SHP77 treated with DMSO at 0.1 percent for 48 hours (cell line): ENCODE measurements at regions not wholly inside any gene's neighbourhood (a gene's known extent, or its start where the extent isn't known, plus 50 kb on each side); places are given as distances from the start of the nearest gene placed in this dataset.

Experiments
- DNase-seq: peaks from one replicate; lab custom pipeline; 2025; lab: John Stamatoyannopoulos, UW

DNA sequence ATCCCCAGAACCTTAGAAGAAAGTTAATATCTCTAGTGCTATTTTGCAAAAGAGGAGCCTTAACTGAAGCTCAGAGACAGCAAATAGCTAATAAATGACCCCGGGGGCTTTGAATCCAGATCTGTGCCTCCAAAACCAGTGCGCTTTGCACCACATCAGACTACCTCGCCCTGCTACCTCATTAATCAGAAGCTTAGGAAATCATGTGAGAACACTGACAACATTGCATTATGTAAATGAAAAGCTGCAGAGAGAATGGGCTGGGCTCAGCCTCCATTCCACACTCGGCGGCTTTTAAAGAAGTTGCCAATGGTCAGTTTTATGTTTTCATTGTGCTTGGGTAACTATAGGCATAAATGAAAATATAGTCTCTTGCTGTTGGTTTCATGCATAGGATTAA, 54.0 kb upstream of the STMND1 start:
- no peak for DNase-seq

DNA sequence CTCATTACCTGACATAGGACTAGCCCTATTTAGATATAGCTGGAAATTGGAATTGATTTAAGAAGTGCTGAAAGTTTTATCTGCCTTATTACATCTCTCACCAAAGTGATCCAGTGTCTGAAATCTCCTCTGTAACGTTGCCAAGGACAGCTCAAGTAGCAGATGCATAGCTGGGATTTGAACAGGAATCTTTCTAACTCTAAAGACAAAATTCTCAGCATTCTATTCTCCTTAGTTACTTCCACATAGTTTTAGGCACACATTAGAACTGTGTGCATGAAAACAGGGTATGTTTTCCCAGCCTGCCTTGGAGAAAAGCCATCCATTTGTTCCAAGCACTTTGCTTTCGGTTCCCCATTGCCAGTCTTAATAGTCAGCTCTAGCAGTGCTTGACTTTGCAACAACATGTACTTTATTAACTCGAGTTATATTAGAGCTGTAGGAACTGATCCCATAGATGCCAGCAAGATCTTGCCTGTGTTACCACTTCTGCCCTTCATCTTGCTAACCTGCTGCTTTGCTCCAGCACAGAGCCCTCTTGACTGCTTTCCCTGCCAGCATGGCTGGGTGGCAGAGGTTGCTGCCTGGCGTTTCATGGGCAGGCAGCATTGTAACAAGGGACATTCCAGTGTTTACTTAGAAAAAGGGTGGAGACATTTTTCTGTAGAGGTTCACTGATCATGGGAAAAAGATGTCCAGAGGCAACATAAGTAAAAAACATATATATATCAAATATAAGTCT, 56.1 kb upstream of the STMND1 start:
- DNase-seq = no peak

DNA sequence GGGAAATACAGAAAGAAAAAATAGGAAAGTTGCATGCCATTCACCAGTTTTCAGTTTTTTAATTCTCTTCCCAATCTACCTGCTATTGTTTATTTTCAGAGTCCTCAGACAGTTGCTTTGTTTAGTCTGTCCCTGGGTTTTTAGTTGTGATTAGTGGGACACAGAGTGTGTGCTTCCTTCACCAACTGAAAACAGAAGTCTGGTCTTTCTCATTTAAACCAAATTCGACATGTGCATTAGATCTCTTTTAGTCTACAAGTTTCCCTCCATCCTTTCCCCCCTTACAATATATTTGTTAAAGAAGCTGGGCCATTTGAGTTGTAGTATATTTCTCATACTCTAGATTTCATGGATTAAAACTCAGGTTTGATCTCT, 58.7 kb upstream of the STMND1 start:
- no peak for DNase-seq

DNA sequence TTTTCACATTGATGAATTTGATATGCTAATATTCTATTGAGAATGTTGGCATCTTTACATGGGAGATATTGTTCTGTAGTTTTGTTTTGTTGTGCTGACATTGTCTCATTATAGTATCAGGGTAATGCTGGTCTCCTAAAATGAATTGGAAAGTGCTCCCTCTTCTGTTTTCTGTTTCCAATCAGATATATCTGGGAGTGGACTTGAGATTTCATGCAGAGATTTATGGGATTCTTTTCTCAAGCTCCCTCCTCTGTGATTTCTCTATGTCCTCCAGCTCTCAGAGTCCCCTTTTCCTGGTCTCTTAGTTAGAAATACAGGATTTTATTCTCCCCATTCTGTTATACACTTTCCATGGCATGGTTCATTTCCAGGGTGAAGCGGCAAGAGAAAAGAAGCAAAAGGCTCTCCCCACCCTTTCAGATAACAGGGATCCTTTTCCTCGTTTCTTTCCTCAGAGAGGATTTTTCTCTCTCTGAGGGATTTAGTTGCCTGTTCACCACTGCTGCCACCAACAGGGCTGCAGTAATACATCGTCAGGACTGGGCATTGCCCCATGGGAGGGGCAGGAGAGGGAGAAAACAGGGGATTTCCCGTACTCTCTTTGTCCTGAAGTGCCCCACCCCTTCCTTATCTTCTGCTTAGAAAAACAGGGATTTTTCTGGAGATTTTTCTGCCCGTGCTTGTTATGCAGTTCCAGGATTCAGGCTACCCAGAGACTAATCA, 59.3 kb upstream of the STMND1 start:
- DNase-seq = no peak

DNA sequence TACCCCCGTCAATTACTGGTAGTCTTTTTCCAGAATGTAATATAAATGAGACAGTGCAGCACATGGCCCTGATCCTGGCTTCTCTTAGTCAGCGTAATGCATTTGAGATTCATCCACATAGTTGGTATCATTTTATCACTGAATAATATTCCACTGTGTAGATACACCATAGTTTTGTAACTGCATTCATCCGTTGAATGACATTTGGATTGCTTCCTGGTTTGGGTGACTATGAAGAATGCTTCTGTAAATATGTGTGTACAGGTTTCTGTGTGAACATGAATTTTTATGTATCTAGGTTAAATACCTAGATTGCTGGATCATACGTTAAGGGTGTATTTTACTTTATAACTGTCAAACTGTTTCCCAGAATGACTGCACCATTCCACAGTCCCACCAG, 62.6 kb upstream of the STMND1 start:
- no peak for DNase-seq

DNA sequence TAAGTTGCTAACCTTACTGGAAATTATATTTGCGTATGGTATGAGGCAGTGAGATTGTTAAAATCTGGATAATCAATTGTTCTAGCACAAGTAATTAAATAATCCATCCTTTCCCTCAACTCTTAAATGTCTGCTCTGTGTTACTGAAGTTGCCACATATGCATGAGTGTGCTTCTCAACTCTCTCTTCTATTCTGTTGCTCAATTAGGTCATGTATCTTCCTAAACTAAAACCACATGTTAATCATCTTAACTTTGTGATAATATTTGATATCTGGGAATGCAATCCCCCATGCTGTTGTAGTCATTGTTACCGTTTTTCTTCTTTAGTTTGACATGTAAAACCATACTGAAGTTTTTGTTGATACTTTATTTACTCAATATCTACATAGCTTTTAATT, 63.5 kb upstream of the STMND1 start:
- no peak for DNase-seq

DNA sequence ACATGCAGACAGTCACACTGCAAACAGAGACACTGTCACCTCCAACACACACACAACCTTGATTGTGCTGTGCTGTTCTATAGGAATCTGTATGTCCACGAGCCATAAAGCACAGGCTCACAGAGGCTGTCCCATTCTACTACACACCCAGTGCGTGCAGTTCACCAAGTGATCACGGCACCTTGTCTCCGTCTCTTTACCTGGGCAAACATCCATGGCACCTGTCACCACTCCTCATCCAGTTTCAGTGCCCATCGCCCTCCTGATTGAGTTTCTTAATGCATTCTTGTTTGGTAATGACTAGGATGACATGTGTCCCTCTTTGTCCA, 65.8 kb upstream of the STMND1 start:
- no peak for DNase-seq

DNA sequence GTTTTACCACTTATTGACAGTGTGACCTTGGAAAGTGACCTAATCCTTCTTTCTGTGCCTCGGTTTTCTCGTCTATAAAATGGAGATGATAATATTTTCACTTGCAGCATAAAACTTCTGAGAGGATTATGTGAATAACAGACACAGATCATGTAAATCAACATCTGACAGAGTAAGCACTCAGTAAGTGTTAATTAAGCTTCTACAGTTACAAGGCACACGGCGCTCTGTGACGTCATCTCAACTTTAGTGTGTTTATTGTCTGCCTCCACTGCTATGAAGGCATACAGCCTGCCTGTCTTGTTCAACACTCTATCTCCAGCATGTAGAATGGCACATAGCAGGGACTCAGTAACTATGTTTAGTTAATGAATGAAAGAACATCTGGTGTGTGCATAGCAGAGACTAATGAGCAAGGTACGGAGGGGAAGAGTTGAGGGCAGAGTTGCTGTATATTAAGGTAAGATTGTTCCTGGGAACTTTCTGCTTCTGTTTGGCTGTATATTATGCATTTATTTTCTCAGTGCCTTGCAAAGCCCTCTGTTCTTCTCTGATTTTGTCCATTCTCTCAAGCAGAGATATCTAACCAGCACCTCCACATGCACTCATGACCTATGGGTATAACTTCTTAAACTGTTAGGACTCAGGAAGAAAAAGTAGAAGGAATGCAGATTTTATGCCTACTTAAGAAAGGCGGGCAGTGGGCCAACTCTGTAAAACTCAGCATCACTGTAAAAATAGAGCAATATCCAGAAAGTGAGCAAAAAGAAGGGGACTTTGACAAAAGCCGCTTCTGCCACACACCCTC, 66.4 kb upstream of the STMND1 start:
- peak; percentile 3 for DNase-seq

DNA sequence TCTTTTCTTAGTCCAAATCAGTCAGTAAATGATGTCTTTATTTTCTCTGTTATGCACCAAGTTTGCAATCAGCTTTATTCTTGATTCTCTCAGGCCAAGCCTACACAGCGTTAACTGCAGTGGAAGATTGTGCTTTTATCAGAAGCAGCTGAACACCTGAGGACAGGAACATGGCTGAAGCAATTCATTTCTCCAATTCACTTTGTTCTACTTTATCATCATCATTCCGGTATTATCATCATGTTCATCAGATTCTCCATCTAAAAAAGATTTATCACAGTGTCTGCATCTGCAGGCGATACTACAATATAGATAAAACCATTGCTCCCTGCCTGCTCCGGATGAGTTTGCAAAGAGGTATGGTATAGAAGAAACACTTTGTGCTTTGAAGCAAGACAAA, 68.1 kb upstream of the STMND1 start:
- no peak for DNase-seq

DNA sequence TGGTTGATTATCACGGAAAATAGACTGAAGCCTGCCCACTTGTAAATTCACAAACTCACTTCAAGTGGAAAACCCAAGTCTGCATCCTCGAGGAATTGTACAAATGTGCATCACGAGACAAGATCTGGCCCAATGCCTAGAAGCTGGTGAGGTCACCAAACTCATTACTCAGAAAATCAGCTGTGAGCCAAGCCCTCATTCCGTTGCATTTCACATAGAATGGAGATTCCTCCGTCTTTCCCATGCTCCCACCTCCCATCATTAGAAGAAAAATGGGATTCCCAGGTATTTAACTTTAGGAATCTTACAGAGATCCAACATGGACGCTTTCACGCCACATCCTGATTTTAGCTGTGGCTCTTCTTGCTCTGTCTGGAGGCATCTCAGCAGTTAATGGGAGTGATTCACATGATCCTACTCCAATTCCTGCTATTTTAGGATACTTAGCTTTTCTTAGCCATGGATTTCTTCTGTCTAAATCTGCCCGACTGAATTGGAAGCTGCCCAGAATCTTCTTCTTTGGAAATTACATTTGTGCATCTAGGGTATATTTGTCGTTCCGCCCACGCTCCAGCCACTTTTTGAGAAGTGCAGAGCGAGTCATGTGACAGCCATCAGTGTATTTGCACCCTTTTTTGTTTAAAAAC, 68.7 kb upstream of the STMND1 start:
- DNase-seq = no peak

DNA sequence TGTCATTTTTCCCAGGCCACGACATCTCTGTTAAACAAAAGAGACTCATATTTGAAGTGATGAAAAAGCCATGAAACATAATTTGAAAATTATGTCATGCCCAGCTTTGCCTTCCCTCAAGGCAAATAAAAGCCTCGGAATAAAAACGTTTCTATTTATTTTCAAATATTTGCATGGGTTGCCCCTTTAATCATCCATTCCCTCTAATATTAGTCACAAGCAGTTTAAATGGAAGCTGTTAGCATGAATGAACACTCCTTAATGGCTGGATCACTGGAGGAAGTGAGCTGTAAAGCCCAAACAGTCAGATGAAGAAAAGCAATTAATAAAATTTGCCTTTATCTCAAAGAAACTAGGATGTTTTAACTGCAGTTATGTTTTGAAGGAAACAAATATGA, 69.3 kb upstream of the STMND1 start:
- DNase-seq = no peak

DNA sequence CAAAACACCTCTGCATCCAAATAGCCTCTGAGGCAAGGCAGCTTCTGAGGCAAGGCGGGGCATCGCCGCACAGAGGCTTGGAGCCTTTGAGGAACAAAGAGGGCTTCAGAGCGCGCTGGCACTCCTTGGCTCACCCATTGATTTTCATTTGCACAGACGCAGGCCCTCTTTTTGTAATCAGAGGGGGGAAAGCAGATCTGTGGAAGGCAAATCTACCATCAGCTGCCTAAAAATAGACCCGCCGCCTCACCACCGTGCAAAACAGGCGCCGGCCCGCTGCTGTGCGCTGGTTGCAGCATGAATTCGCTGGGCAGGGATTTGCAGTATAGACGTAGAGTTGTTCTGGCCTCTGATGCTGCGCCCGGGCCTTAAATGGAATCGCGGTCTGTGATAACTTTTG, 69.9 kb upstream of the STMND1 start:
- DNase-seq = no peak

DNA sequence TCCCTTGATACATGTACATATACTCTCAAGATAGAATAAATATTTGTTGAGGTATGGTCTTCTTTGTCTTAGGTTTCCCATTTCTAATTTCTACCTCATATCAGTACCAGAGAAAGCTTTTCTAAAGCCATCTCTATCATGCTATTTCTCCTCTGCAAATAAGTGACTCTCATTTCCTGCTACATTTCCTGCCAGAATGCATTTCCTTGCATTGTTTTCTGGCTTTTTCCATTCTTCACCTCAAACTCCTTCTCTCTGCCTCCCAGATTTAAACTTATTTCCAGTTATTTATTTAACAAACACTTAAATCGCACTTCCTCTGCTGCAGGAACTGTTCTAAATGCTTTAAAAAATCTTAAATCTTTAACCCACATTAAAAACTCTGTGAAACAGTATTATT, 74.4 kb upstream of the STMND1 start:
- no peak for DNase-seq

DNA sequence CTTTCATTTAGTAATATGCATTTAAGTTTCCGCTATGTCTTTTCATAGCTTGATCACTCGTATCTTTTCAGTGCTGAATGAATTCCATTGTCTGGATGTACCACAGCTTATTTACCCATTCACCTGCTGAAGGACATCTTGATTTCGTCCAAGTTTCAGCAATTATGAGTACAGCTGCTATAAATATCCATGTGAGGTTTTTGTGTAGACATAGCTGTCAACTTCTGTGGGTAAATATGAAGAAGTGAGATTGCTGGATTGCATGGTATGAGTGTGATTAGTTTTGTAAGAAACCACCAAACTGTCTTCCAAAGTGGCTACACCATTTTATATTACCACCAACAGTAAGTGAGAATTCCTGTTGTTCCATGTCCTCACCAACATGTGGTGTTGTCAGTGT, 79.2 kb upstream of the STMND1 start:
- no peak for DNase-seq

DNA sequence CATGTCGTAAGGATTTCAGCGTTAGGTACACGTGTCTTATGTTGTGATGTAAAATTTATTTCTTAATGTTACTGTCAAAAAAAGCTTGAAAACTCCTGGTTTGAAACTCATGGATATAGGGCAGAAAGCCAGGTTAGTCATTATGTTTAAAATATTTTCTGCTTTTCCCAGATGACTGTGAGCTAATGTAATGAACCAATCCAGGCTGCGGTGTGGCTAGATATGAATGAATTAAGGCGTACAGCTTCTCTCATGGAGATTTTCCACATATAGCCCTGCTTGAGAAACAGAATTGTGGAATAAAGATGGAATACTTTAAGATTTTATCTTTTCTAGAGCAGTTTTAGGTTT, 80.3 kb upstream of the STMND1 start:
- no peak for DNase-seq

DNA sequence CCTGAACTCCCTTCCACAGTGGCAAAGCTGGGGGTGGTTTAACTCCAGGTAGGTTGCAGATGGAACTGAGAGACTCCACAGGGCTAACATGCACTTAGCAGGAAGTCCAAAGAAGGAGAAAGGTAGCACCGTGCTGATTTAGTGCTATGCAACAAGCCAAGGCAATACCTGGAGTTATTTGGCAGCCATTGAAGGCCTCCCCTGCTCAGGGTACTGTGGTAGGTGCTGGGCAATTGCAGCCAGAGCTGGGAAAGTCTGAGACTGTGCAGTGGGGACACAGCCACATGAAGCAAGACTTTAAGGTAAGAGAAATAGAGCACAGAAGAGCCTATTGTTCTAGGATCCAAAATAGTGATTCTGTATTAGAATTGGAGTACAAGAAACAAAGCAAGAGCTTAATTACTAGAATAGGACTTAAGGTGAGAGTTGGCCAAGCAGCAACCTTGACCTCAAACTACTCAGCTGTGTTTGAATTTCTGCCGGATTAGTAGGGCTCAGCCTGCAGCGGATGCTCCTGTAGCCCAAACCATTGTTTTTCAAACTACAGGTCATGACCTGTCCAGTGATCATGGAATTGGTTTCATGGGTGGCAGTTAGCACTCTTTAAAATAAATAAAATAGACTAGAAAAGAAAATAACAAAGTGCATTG, 80.8 kb upstream of the STMND1 start:
- DNase-seq = no peak

DNA sequence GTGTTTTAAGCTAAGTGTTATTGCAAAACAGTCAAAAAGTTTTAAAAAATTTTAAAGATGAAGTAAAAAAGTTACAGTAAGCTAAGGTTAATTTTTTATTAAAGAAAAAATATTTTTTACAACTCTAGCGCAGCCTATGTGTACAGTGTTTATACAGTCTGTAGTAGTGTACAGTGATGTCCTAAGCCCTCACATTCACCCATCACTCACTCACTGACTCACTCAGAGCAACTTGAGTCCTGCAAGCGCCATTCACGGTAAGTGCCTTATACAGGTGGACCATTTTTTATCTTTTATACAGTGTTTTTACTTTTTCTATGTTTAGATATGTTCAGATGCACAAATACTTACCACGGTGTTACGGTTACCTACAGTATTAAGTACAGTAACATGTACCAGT, 83.4 kb upstream of the STMND1 start:
- DNase-seq = no peak

DNA sequence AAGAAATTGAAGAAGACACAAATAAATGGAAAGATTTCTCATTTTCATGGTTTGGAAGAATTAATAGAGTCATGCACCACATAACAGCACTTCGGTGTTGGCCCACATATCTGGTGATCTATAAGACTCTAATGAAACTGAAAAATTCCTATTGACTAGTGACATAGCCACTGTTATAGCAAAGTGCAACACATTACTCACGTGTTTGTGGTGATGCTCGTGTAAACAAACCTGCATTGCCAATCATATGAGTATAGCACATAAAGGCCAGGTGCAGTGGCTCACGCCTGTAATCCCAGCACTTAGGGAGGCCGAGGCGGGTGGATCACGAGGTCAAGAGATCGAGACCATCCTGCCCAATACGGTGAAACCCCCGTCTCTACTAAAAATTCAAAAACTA, 84.4 kb upstream of the STMND1 start:
- DNase-seq = no peak

DNA sequence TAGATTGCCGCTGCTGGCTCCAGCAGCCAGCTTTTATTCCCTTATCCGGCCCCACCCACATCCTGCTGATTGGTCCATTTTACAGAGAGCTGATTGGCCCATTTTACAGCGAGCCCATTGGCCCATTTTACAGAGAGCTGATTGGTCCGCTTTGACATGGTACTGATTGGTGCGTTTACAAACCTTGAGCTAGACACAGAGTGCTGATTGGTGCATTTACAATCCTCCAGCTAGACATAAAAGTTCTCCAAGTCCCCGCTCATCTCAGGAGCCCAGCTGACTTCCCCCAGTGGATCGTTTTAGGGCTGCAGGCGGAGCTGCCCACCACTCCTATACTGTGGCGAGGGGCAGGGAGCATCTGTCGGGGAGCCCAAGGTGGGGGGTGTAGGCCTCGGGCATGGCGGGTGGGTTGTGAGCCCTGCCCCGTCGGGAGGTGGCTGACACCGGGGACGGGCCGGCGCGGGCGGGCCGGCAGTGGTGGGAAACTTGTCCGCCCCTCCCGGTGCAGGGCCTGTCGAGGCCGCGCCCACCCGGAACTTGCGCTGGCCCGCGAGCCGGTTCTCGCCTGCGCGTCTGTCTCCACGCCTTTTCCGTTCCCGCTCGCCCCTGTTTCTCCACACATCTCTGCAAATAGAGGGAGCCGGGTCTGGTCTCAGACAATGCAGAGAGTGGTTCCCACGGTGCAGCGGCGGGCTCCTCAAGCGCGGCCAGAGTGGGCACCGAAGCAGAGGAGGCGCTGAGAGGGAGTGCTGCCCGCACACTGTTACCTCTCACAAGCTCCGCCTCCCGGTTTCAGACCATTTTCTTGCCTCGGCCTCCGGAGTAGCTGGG, 86.1 kb upstream of the STMND1 start:
- no peak for DNase-seq

DNA sequence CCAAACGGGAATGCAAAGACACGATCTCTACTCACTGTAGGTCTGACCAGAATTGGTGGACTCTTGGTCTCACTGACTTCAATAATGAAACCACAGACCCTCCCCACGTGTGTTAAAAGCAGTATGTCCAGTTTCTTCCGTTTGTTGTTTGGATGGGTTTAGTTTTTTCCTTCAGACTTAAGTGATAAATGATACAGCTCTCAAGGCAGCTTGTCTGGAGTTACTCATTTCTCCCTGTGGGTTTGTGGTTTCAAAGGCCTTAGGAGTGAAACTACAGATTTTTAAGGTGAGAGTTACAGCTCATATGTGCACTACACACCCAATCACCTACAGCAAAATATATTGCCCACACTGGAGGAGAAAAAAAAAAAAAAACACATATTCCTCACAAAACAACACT, 86.7 kb upstream of the STMND1 start:
- DNase-seq = no peak

DNA sequence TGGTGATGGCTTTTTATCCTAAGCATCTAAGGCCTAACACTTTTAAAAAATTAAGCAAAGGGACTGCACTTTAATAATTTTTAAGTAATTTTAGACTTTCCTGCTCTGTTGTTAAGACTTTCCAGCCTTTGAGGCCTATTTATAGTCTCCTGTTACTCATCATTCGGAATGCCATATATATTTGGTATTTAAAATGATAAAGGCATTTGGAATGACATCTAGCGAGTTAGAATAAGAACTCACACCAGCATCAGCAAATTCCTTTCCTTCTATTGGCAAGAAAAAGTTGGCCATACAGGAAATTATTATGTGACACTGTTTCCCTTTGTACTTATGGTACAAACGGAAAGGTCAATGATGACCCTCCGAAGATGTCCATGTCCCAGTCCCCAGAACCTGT, 88.1 kb upstream of the STMND1 start:
- no peak for DNase-seq
